ENCODE measurements at regions not wholly inside any gene's neighbourhood (a gene's known extent, or its start where the extent isn't known, plus 50 kb on each side); places are given as distances from the start of the nearest gene placed in this dataset.

- no peak for DNase-seq (ENCODE audit: low read depth in 2 of 2)
Observed at GRCh38 chr1:82689217-82689616, 888.5 kb downstream of the ADGRL2 start.

- DNase-seq (ENCODE audit: low read depth in 2 of 2): no peak
Observed at GRCh38 chr1:82686774-82687173, 886.0 kb downstream of the ADGRL2 start.

- DNase-seq (ENCODE audit: low read depth in 2 of 2): no peak
Observed at GRCh38 chr1:82646888-82647287, 846.2 kb downstream of the ADGRL2 start.

GRCh38 chr1:82646336-82646735 is 845.6 kb downstream of the ADGRL2 start:
- DNase-seq (ENCODE audit: low read depth in 2 of 2): no peak

- DNase-seq (ENCODE audit: low read depth in 2 of 2): no peak
Observed at GRCh38 chr1:82644186-82644915, 843.6 kb downstream of the ADGRL2 start.

GRCh38 chr1:82640352-82640751 is 839.6 kb downstream of the ADGRL2 start:
- DNase-seq (ENCODE audit: low read depth in 2 of 2): no peak

GRCh38 chr1:82634266-82634665 is 833.5 kb downstream of the ADGRL2 start:
- no peak for DNase-seq (ENCODE audit: low read depth in 2 of 2)

GRCh38 chr1:82632155-82632554 is 831.4 kb downstream of the ADGRL2 start:
- no peak for DNase-seq (ENCODE audit: low read depth in 2 of 2)

- no peak for DNase-seq (ENCODE audit: low read depth in 2 of 2)
Observed at GRCh38 chr1:82628887-82629286, 828.2 kb downstream of the ADGRL2 start.

GRCh38 chr1:82625537-82625936 is 824.8 kb downstream of the ADGRL2 start:
- DNase-seq (ENCODE audit: low read depth in 2 of 2): no peak

- no peak for DNase-seq (ENCODE audit: low read depth in 2 of 2)
Observed at GRCh38 chr1:82621076-82621475, 820.3 kb downstream of the ADGRL2 start.

GRCh38 chr1:82614090-82614489 is 813.4 kb downstream of the ADGRL2 start:
- no peak for DNase-seq (ENCODE audit: low read depth in 2 of 2)

- no peak for DNase-seq (ENCODE audit: low read depth in 2 of 2)
Observed at GRCh38 chr1:82612986-82613385, 812.3 kb downstream of the ADGRL2 start.

GRCh38 chr1:82606546-82606945 is 805.8 kb downstream of the ADGRL2 start:
- no peak for DNase-seq (ENCODE audit: low read depth in 2 of 2)

GRCh38 chr1:82604524-82604923 is 803.8 kb downstream of the ADGRL2 start:
- no peak for DNase-seq (ENCODE audit: low read depth in 2 of 2)

GRCh38 chr1:82600314-82600713 is 799.6 kb downstream of the ADGRL2 start:
- DNase-seq (ENCODE audit: low read depth in 2 of 2): no peak

- DNase-seq (ENCODE audit: low read depth in 2 of 2): no peak
Observed at GRCh38 chr1:82598812-82599211, 798.1 kb downstream of the ADGRL2 start.

- DNase-seq (ENCODE audit: low read depth in 2 of 2): no peak
Observed at GRCh38 chr1:82598337-82598736, 797.6 kb downstream of the ADGRL2 start.

GRCh38 chr1:82597649-82598048 is 796.9 kb downstream of the ADGRL2 start:
- peak; percentile 60 to 62 for DNase-seq (ENCODE audit: low read depth in 2 of 2)

- DNase-seq (ENCODE audit: low read depth in 2 of 2): no peak
Observed at GRCh38 chr1:82597141-82597540, 796.4 kb downstream of the ADGRL2 start.

GRCh38 chr1:82593561-82593960 is 792.8 kb downstream of the ADGRL2 start:
- DNase-seq (ENCODE audit: low read depth in 2 of 2): peak in 1 of 2 experiments; percentile 3

- no peak for DNase-seq (ENCODE audit: low read depth in 2 of 2)
Observed at GRCh38 chr1:82589588-82589987, 788.9 kb downstream of the ADGRL2 start.

- DNase-seq (ENCODE audit: low read depth in 2 of 2): no peak
Observed at GRCh38 chr1:82587371-82587770, 786.6 kb downstream of the ADGRL2 start.

- DNase-seq (ENCODE audit: low read depth in 2 of 2): no peak
Observed at GRCh38 chr1:82586473-82586872, 785.7 kb downstream of the ADGRL2 start.

All from fibroblast of skin of left quadriceps (primary cell).